UCSD-AML1 (cell line): ENCODE measurements at regions not wholly inside any gene's neighbourhood (a gene's known extent, or its start where the extent isn't known, plus 50 kb on each side); places are given as distances from the start of the nearest gene placed in this dataset.

ENCODE experiments used
- DNase-seq: peaks from one replicate; lab custom pipeline; 2025; ENCODE audit not compliant: unreplicated experiment; lab: John Stamatoyannopoulos, UW

DNA sequence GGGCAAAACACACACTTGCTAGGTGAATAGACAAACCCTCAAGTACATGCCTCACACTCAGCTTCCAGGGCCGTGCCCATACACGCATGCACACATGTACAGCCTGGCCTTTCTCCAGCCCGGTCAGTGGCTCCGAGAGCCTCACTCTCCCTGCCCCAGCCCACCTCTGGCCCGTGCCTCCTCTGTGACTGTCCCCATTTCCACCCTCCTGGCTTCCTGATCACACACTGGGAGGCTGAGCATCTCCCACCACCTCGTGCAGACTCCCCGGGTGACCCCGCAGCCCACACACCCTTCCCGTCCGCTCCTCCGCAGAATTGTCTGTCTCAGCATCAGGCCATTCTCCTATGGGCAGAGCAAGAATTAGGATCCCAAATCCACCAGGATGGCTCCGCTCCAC is 634.1 kb downstream of the TBC1D22A start:
- no peak for DNase-seq

DNA sequence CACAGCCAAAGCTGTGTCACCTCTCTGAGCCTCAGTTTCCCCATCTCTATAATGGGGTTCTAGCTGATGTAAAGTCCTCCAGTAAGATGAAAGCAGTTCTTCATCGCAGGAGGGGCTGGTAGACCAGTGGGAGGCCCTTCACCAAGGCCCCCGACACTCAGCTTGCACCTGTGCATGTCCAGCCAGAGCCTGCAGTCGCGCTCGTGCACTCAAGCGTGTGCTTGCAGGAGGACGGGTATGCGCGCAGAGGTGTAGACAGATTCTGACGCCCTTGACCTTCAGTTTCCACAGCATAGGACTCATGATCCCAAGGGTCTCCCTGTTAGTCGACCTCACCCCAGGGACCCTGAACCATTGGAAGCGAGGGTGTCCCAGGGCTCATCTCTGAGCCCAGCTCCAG is 633.7 kb downstream of the TBC1D22A start:
- no peak for DNase-seq

DNA sequence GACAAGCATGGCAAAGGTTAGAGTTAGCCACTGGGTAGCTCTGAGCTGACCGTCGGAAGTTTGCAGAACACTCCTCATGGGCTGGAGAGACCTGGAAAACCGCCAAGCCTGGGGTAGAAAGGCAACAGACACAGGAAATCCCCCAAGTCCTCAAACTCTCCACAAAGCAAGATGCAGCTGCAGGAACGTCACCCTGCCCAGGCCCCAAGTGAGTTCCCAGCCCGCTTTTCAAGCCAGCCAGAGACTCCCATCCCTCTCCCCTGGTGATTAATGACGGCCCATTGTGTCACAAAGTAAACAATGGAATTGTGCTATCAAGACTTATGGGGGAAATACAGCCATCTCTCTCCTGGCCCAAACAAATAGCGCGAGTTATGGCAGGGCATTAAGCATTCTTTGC is 633.0 kb downstream of the TBC1D22A start:
- no peak for DNase-seq

DNA sequence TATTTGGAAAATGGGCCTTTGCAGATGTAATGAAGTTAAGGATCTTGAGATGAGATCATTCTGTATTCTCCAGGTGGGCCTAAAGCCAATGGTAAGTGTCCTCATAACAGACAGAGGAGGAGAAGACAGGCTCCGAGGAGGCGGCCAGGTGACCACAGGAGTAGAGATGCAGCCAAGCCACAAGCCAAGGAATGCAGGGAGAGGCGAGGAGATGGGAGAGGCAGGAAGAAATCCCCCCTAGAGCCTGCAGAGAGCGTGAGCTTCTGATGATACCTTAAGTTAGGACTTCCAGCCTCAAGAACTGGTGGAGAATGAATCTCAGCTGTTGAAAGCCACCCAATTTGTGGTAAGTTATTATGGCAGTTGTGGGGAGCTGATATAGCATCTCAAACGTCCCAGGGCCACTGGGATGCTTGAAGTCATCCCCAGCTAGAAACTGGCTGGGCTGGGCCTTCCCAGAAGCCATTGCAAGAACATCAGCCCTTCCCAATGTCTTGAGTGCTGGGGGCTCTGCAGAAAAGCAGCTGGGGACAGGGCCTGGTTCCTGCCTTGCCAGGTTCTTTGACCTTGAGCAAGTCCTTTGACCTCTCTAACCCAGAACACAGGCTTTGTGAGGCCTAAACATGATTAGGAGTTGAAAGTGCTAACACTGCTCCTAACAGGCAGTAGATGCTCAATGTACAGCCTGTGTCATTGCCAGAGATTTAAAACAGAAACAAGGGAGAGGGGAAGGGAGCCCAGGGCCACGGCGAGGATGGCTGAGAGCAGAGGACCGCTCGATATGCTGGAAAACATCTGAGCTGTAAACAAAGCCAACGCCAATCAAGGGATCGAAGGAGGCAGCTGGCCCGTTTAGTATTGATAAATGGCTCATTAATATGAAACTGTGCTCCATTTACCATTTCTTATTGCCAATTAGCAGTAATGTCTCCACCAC is 632.3 kb downstream of the TBC1D22A start:
- DNase-seq, result no peak

DNA sequence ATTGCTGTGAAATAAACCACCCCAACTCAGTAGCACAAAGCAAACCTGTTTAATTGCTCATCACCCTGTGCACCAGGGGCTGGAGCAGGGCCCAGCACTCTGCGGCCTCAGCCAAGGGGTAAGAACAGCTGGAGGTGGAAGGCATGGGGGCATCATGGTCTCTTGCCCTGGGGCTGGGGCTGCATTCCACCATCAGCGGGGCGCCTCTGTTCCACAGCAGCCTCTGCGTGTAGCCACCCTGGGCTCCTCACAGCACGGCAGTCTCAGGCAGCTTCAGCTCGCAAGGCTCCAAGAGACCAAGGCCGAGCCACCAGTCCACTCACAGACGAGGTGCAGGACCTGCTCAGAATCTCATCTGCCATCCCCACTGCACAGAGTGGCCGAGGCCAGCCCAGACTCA is 630.7 kb downstream of the TBC1D22A start:
- no peak for DNase-seq

DNA sequence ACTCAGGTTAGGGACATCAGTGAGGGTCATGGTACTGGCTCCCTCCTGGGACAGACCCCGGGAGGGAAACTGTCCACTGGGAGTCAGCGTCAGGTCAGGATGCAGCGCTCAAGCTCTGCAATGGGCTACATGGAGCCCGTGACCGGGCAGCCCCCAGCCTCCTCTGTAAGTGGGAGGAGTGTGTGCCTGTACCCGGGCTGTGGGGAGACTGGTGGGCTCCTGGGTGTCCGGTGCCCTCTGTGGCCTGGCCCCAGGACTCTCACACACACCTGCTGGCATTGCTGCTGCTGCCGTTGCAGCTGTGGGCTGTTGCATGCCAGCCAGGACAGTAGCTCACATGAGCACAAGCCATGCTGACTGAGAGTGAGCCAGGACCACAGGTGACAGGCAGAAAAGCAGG is 630.3 kb downstream of the TBC1D22A start:
- no peak for DNase-seq

DNA sequence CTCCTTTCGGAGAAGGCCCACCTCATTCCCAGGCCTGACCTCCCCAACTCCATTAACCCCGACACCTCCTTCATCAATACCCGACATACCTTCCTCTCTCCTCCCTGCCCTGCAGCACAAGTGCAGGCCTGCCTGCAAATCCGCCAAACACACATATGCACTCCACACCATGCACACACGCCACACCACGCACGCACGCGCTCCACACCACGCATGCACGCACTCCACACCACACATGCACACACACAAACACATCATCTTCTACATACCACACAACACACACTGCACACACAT is 629.6 kb downstream of the TBC1D22A start:
- DNase-seq, result no peak

DNA sequence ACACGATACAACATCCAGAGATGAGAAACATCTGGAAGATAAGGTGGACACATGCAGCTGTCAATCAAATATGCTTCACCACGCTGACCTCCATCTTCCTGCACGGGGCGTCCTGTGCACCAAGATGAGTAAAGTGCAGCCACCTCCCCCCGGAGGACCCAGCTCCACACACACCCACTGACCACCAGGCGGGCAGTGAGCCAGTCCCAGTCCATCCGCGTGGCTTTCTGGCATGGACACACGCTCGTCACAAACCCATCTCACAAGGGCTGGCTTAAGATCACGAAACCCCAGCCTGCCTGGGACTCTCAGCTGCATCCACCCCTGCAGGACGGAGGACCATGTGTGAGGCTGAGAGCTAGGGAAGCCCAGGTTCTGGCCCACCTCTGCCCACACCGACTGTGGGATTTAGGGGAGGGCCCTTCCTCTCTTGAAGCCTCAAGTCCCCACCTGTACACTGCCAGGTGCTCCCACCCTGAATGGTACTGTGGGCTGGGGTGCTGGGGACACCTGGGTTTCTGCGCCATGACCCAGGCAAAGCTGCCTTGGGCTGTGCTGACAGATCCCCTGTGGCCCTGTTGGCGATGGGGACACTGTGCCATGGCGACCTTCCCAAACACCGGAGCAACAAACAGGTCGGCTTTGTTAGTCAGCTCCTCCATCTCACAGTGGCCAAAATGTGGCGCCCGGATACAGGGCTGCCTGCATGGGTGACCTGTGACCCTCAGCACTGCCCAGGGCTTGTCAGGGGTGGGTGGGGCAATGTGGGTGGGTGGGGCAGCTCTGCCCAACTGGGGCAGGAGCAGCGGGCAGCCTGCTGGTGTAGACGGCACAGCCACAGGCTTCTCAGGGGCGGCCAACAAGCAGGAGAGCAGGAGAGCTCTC is 629.0 kb downstream of the TBC1D22A start:
- DNase-seq, result no peak

DNA sequence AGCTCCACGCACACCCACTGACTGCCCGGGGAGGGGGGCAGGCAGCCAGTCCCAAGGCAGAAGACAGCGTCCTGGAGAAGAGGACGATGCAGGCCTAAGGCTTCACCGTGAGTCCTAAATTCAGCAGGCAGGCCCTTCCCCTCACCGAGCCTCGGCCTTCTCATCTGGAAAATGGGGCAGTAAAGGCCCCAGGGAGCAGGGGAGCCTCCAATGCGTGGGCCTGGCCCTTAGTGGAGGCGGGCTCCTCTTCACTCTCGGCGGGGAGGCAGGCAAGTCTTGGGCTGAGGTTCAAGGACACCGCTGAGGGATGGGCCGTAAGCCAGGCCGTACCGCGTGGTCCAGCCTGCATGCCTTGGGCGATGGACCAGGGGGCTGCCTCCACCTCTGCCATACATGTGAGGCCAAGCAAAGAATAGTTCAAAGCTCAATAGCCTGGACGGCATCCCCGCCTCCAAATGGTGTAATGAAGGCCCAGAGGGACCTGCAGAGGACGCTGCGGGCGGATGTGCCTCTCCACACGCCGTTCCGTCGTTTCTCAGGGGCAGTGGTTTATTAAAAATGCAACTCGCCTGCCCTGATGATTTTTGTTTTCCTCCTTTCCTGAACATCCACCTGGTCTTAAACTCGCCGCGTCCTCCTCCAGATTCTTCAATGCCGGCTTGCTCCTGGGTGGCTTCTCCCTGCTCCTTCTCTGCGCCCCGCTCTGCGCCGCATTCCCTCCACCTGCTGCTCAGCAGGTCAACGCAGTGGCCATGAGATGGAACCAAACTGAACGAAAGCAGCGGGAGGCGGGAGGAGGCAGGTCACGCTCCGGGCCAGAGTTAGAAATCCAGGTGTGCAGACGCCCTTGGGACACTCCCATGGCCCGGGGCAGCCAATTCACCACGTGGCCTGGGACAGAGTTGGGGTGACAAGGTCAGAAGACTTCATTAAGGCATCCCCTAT is 627.8 kb downstream of the TBC1D22A start:
- no peak for DNase-seq

DNA sequence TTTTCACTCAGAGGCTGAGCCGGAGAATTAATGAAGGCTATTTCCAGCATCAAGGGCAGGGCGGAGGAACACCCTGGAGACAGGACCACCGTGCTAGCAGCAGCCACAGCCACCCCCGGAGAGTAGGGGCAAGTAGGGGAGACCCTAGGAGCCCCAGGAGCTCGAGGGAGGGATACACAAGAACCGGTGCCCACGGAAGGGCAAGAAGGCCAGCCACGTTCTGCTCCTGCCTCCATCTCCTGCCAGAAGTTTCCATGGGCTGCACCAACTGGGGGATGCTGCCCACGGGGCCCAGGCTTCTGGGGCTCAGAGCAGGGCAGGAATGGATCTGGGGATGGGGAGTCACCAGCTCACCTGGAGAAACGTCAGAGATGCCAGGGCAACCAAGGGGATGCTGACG is 626.8 kb downstream of the TBC1D22A start:
- no peak for DNase-seq

DNA sequence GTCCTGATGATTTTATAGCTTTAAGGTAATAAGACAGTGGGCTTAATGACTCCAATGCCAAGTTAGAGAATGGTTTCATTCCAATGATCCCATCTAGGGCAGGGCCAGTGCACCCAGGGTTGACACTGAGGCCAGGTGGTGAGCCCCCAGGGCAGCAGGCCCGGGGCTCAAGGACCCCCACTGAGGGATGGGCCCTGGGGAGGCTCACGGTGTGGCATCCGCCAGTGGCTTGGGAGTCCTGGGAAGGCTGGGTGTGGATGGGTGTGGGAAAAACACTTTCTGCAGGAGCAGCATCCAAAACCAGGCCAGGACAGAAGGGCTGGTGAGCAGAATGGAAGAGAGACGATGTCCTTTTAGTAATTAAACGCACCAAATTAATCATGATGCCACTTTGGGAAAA is 626.3 kb downstream of the TBC1D22A start:
- no peak for DNase-seq

DNA sequence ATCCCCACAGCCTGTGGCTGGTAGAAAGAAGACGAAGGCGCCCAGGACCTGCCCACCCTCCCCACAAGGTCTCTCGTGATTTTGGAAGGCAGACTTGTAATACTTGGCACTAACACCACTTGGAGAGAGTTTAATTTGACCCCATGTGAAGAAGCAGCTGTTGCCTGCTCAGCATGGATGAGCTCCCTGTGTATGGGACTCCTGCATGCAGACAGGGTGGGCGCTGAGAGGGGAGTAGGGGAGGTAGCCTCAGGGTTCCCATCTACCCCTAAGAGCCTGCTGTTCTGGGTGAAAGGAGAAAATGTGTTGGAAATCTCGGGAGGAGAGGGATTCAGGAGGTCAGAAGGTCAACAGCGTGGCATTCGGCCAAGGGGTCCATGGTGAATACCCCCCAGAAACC is 625.9 kb downstream of the TBC1D22A start:
- DNase-seq, result no peak

DNA sequence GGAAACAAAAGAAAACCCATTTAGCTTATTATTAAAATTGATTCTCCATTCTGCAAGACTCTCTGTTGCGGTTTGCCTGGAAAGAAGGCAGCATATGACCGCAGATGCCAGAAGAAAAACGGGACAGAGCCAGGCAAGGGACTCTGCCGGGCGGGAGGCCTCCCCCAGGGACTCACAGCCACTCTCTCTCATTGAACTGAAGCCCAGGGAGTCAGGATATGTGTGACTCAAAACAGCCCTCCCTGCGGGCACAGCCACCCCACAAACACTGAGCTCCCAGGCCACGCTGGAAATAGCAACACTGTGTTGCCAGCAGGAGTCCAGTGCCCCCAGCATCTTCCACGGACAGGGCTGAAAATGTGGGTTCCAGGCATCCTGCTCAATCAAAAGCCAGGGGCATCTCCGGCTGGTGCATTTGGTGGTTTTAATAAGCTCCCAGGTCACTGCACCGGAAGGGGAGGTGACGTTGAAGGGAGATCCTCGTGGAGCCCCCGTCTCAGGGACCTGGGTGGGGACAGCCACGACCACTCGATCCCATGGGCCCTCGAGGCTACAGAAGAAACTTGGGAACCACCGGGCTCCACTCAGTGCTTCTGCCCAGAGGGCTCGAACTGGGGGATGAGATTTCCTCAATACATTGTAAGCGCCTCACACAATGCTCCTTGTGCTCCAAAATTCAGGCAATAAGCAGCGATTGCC is 624.5 kb downstream of the TBC1D22A start:
- no peak for DNase-seq

DNA sequence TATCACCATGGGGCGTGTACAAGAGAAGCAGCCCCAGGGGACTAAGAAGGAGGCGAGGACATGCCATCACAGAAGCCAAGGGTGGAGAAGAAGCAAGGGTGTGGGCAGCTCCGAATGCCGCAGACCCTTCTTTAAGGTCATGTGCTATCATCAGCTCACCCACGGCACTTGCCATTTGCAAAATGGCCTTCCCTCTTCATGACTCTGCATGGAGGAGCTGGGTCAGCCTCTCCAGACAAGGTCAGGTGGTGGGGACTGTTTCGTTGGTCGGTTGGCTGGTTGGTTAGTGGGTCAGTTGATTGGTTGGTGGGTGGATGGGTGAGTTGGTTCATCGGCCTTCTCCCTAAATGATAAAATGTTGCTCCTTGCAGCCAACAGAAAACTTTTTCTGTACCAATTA is 622.5 kb downstream of the TBC1D22A start:
- no peak for DNase-seq

DNA sequence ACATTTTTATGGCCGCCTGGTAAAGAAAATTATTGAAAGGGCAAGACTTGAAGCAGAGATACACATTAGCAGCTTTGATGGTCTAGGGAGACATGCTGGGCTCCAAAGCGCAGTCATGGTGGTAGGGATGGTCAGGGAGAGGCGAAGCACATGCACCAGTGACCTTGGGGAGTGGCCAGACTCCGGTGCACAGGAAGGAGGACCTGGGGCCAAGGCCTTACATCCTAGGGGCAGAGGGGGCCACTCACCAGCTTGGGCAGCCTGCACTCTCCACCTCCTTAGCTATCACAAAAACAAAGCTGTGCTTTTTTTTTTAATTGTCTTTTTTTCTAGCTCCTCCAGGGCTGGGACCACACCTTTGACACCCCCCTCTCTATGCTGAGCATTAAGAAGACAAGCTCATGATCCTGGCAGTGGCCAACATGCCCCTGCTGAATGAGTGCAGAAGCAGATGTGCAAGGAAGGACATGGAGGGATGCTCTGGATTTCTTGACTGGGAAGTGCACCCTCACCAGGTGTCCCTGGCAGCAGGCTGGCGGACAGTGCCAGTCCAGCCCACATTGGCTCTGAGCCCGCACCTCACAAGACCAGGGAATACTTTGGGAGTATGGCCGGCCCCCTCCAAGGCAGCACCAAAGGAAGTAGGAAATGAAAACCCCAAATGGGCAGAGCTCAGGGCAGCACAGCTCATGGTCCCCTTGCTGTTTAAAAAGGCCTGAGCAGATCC is 619.9 kb downstream of the TBC1D22A start:
- DNase-seq, result no peak

DNA sequence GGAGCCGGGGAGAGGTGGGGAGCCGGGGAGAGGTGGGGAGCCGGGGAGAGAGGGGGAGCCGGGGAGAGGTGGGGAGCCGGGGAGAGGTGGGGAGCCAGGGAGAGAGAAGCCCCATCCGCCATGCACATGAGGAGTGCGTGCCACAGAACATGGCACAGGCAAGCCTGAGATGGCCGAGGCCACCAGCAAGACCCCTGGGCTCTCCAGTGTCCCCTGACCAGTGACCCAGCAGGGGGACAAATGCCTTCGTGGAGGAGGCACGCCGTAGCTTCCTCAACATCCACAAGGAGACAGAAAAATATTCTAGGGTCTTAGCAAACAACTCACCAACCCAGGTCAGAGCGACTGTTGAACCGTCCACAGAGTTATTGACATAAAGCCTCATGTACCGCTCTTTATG is 618.8 kb downstream of the TBC1D22A start:
- no peak for DNase-seq

DNA sequence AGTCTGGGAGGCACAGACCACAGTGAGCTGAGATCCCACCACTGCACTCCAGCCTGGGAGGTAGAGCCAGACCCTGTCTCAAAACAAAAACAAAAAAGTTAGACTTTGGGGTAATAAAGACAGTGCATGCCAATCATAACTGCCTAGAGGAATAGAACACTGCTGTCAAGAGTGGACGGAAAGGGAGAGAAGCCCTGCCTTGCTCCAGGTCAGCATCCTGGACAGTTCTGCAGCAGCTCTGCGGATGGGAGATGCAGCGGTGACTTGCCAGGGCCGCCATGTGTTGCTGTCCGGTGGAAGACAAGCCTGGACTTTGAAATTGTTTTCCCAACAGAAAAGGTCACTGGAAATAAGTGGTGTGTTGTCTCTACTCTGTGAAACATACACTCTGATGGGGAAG is 618.2 kb downstream of the TBC1D22A start:
- no peak for DNase-seq

DNA sequence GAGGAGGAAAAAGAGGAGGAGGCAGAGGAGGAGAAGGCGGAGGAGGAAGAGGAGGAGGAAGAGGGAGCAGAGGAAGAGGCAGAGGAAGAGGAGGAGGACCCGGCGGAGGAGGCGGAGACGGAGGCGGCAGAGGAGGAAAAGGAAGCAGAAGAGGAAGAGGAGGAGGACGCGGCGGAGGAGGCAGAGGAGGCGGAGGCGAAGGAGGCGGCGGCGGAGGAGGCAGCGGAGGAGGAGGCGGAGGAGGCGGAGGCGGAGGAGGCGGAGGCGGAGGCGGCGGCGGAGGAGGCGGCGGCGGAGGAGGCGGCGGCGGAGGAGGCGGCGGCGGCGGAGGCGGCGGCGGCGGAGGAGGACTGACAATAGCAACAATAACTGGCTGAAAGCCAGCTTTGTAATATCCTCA is 616.6 kb downstream of the TBC1D22A start:
- no peak for DNase-seq

DNA sequence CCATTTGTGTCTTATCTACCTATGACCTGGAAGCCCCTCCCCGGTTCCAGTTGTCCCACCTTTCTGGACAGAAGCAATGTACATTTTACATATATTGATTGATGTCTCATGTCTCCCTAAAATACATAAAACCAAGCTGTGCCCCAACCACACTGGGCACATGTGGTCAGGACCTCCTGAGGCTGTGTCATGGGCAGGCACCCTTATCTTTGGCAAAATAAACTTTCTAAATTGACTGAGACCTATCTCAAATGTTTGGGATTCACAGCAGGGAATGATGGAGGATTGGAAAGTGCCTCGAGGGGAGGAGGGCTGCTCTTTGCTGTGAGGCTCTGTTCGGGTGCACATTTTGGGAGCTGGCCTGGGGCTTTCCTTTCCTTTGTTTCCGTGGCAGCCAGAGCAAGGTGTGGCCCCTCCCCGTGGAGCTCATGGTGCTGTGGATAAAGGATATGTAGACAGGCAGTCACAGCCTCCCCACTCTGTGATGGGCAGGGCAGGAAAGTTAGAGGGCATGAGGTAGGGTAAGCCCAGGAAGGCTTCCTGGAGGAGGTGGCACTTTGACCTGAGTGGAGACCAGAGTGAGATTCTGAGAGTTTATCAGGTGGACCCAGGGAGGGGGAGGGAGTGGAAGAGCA is 615.6 kb downstream of the TBC1D22A start:
- DNase-seq, result no peak
